ENCODE measurements at regions not wholly inside any gene's neighbourhood (a gene's known extent, or its start where the extent isn't known, plus 50 kb on each side); places are given as distances from the start of the nearest gene placed in this dataset.

- no peaks in the 10 kb centered on the region for H3K36me3 ChIP-seq
- intact Hi-C loops (cut with DNase I) = no loop called here
- 40 to 45% methylated on average over 3 of the region's 3 CpGs for WGBS, 2 donors
- H3K27me3 ChIP-seq = no peaks in the 10 kb centered on the region
- no peak overlapping the region for H3K27ac ChIP-seq
- no peak overlapping the region for H3K4me3 ChIP-seq
- no peak for DNase-seq
- no peaks in the 10 kb centered on the region for H3K9me3 ChIP-seq
- TF ChIP-seq POLR2A (IDR thresholded peaks at IDR 0.05) = no peak
- TF ChIP-seq, protein P1, sequence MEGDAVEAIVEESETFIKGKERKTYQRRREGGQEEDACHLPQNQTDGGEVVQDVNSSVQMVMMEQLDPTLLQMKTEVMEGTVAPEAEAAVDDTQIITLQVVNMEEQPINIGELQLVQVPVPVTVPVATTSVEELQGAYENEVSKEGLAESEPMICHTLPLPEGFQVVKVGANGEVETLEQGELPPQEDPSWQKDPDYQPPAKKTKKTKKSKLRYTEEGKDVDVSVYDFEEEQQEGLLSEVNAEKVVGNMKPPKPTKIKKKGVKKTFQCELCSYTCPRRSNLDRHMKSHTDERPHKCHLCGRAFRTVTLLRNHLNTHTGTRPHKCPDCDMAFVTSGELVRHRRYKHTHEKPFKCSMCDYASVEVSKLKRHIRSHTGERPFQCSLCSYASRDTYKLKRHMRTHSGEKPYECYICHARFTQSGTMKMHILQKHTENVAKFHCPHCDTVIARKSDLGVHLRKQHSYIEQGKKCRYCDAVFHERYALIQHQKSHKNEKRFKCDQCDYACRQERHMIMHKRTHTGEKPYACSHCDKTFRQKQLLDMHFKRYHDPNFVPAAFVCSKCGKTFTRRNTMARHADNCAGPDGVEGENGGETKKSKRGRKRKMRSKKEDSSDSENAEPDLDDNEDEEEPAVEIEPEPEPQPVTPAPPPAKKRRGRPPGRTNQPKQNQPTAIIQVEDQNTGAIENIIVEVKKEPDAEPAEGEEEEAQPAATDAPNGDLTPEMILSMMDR (IDR thresholded peaks at IDR 0.05) = no peak
- peaks cover 0 to 8% (median 0%) of the 10 kb centered on the region in 3 donors for H3K4me1 ChIP-seq
These were observed 84.2 kb downstream of the LBH start for GRCh38 chr2:30315391-30316063.

GRCh38 chr2:30316408-30316807, 85.1 kb downstream of the LBH start:
- no peaks in the 10 kb centered on the region for H3K36me3 ChIP-seq
- no peak overlapping the region for H3K4me3 ChIP-seq
- H3K27me3 ChIP-seq = no peaks in the 10 kb centered on the region
- TF ChIP-seq, protein P1 (IDR thresholded peaks at IDR 0.05) = no peak
- no peak for TF ChIP-seq POLR2A (IDR thresholded peaks at IDR 0.05)
- DNase-seq = no peak
- no peak overlapping the region for H3K27ac ChIP-seq
- intact Hi-C loops (cut with DNase I) = no loop called here
- WGBS, 2 donors = 94 to 100% methylated on average over 2 of the region's 2 CpGs
- H3K9me3 ChIP-seq = no peaks in the 10 kb centered on the region
- H3K4me1 ChIP-seq = peaks cover 0 to 14% (median 0%) of the 10 kb centered on the region in 3 donors

GRCh38 chr2:30318987-30319782, 87.9 kb downstream of the LBH start:
- no peak for TF ChIP-seq POLR2A (IDR thresholded peaks at IDR 0.05)
- TF ChIP-seq, protein P1 (IDR thresholded peaks at IDR 0.05) = no peak
- intact Hi-C loops (cut with DNase I) = no loop called here
- peaks cover 0 to 26% (median 0%) of the 10 kb centered on the region in 3 donors for H3K4me1 ChIP-seq
- WGBS, 2 donors = 66 to 82% methylated on average over 8 of the region's 8 CpGs
- no peaks in the 10 kb centered on the region for H3K27me3 ChIP-seq
- no peaks in the 10 kb centered on the region for H3K36me3 ChIP-seq
- H3K27ac ChIP-seq = no peak overlapping the region
- H3K4me3 ChIP-seq = no peak overlapping the region
- DNase-seq = no peak
- H3K9me3 ChIP-seq = no peaks in the 10 kb centered on the region

- intact Hi-C loops (cut with DNase I) = no loop called here
- DNase-seq = no peak
- TF ChIP-seq, protein P1 (IDR thresholded peaks at IDR 0.05) = no peak
- TF ChIP-seq POLR2A (IDR thresholded peaks at IDR 0.05) = no peak
- Histone ChIP-seq H3K4me1 (peaks cover 0 to 18% (median 0%) of the 10 kb centered on the region in 3 donors), H3K36me3 (no peaks in the 10 kb centered on the region), H3K4me3 (no peak overlapping the region), H3K9me3 (no peaks in the 10 kb centered on the region), H3K27ac (peak overlapping the region in 1 of 4 donors; percentile 36), H3K27me3 (no peaks in the 10 kb centered on the region)
- 31 to 50% methylated on average over 3 of the region's 3 CpGs for WGBS, 2 donors
These were observed 90.1 kb downstream of the LBH start for GRCh38 chr2:30321466-30321865.

DNA sequence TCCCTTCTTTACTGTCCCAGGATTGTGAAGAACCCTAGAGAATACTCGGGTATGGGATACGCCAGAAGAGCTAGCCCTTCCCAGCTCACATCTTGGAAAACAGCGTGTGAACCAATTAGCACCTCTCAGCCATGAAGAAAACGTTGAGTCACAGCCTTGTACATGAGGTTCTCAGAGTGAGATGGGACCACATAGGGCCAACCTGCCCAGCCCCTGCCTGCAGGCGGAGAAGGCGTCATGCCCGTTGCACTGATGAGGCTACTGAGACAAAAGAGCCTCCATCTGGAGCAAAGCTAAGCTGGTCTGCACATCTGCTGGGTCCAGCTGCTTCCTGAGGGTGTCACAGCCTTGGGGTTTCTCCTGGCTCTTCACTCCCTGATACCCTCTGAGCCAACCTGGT, 92.2 kb downstream of the LBH start:
- Histone ChIP-seq H3K27ac (no peak overlapping the region), H3K36me3 (no peaks in the 10 kb centered on the region), H3K9me3 (no peaks in the 10 kb centered on the region), H3K4me3 (no peak overlapping the region), H3K27me3 (no peaks in the 10 kb centered on the region), H3K4me1 (peaks cover 0 to 18% (median 0%) of the 10 kb centered on the region in 3 donors)
- intact Hi-C loops (cut with DNase I) = no loop called here
- DNase-seq = no peak
- 75 to 95% methylated on average over 4 to 6 of the region's 7 CpGs for WGBS, 2 donors
- TF ChIP-seq, protein P1 (IDR thresholded peaks at IDR 0.05) = no peak
- TF ChIP-seq POLR2A (IDR thresholded peaks at IDR 0.05) = no peak
